Cardiac muscle cell (in vitro differentiated cells and primary cell): ENCODE measurements at regions not wholly inside any gene's neighbourhood (a gene's known extent, or its start where the extent isn't known, plus 50 kb on each side); places are given as distances from the start of the nearest gene placed in this dataset.

ENCODE experiments used
- DNase-seq, 2 donors: peaks; one replicate each; pipeline versions ENCODE4 v3.0.0 to v3.0.0-alpha.2; 2010 to 2017; ENCODE audit warnings: low read depth in 1 of 2, low spot score in 1 of 2
- H3K27ac ChIP-seq: fragments of 200-600 bp; sonication (generic); 2 replicates; pipeline ENCODE4 v1.5.1; 2016
- H3K27me3 ChIP-seq: fragments of 200-600 bp; sonication (generic); 2 replicates; pipeline ENCODE4 v1.6.0; 2016; ENCODE audit warnings: control low read depth
- H3K36me3 ChIP-seq: fragments of 200-600 bp; sonication (generic); 2 replicates; pipeline ENCODE4 v1.5.1; 2016; ENCODE audit warnings: control low read depth
- H3K4me1 ChIP-seq: fragments of 200-600 bp; sonication (generic); 2 replicates; pipeline ENCODE4 v1.8.1; 2017; ENCODE audit warnings: low read depth, mild to moderate bottlenecking, mixed run types
- H3K4me3 ChIP-seq: fragments of 200-600 bp; sonication (generic); 2 replicates; pipeline ENCODE4 v1.5.1; 2016; ENCODE audit warnings: mild to moderate bottlenecking
- H3K9me3 ChIP-seq: fragments of 200-600 bp; sonication (generic); 2 replicates; pipeline ENCODE4 v1.5.1; 2017; ENCODE audit warnings: low read depth, mild to moderate bottlenecking, control low read depth
- TF ChIP-seq, protein P1 (sequence below): IDR thresholded peaks from 2 replicates; pipeline ENCODE4 v1.5.1; 2012; ENCODE audit warnings: low read depth, mild to moderate bottlenecking, low read length

DNA sequence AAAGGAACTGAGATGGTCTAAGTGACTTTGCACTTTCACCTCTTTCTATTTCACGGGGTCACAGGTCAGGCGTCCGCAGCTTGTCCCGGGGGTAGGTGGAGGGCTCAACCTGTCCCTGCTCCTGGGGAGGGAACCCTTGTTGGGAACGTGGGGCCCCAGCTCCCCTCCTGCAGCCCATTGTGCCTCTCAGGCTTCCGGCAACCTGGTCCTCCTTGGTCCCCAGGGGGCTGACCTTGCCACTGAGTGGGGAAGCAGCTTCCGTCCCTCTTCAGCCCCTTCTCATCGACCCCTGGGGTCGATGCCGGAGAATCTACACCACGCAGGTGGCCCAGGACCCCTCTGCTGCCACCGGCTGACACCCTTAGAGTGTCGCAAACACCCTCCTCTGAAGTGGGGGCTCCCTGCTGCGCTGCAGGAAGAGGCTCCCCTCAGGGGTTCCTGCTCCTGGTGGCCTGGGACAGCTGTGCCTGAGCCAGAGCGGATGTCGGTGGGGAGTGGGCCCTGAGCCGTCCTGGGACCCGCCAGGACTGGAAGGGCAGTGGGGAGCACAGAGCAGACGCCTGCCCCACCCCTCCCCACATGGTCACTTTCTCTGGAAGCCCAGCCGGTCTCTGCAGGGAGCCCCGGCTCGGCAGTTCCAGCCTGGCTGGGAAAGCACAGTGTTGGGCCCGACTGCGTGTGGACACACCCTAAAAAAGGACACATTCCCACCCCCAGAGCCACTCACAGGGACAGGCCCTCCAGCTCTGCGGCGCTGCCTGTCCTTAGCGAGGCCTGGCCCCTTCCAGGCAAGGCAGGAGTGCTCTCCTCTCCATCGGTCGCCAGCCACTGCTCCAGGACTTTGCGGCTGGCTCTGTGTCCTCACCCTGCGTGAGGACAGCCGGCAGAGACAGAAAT, 357.5 kb upstream of the SHH start:
- no peak overlapping the region for H3K27ac ChIP-seq
- H3K4me1 ChIP-seq: no peaks in the 10 kb centered on the region
- no peaks in the 10 kb centered on the region for H3K36me3 ChIP-seq
- no peak for DNase-seq
- TF ChIP-seq, protein P1, sequence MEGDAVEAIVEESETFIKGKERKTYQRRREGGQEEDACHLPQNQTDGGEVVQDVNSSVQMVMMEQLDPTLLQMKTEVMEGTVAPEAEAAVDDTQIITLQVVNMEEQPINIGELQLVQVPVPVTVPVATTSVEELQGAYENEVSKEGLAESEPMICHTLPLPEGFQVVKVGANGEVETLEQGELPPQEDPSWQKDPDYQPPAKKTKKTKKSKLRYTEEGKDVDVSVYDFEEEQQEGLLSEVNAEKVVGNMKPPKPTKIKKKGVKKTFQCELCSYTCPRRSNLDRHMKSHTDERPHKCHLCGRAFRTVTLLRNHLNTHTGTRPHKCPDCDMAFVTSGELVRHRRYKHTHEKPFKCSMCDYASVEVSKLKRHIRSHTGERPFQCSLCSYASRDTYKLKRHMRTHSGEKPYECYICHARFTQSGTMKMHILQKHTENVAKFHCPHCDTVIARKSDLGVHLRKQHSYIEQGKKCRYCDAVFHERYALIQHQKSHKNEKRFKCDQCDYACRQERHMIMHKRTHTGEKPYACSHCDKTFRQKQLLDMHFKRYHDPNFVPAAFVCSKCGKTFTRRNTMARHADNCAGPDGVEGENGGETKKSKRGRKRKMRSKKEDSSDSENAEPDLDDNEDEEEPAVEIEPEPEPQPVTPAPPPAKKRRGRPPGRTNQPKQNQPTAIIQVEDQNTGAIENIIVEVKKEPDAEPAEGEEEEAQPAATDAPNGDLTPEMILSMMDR: no peak
- H3K27me3 ChIP-seq: no peaks in the 10 kb centered on the region
- no peak overlapping the region for H3K4me3 ChIP-seq
- H3K9me3 ChIP-seq: no peaks in the 10 kb centered on the region

DNA sequence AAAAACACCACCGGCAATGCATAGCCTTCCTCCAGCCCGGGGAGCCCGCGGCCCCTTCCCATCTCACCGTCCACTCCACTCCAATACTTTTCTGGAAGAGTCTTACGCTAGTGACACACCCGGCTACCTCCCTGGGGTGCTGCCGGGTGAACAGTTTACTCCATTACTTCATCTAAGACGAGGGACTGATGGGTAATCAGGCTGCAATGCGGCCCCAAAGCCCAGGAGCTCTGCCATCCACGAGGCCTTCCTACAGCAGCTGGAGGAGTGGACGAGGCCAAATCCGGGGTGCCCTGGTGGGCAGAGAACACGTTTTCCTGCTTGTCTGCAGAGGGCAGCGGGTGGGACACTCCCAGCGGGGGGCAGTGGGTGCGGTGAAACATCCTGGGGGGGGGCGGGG, 356.2 kb upstream of the SHH start:
- Histone ChIP-seq H3K4me3 (no peak overlapping the region), H3K27ac (no peak overlapping the region), H3K36me3 (no peaks in the 10 kb centered on the region), H3K4me1 (no peaks in the 10 kb centered on the region), H3K27me3 (no peaks in the 10 kb centered on the region), H3K9me3 (no peaks in the 10 kb centered on the region)
- TF ChIP-seq, protein P1: no peak
- DNase-seq: no peak

DNA sequence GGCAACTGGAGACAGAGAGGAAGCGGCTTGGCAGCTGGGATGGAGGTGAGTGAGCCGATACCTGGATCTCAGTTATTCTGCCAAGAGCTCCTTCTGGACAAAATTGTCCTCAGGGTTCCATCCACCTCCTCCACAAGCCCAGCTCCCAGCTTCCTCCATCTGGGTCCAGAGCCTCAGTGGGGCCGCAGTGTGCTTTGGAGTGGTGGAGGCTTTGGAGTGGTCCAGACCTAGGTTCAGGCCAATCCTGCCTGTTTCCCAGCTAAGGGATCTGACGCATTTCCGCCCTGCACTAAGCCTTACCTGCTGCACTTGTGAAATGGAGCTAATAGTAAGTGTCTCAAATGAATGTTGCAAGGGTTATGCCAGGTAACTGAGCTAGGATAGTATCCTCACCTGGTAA, 355.7 kb upstream of the SHH start:
- H3K27ac ChIP-seq: no peak overlapping the region
- H3K4me3 ChIP-seq: no peak overlapping the region
- H3K4me1 ChIP-seq: no peaks in the 10 kb centered on the region
- H3K27me3 ChIP-seq: no peaks in the 10 kb centered on the region
- TF ChIP-seq, protein P1: no peak
- no peaks in the 10 kb centered on the region for H3K9me3 ChIP-seq
- DNase-seq: no peak
- H3K36me3 ChIP-seq: no peaks in the 10 kb centered on the region

DNA sequence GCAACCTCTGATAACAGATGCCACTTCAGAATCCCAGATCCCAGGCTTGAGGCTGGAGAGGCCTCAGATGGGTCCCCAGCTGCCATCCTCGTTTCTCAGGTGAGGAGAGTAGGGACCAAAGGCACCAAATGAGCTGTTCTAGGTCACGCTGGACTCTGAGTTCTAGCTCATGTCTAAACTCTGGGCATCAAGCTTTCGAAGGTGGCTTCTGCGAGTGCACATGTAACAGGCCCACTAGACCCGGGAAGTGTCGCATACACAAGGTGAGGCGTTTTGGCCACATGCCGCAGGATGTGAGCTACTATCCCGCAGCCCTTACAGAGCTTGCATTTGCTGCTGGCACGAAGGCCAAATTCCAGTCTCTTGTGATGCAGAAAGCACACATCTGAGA, 355.1 kb upstream of the SHH start:
- no peaks in the 10 kb centered on the region for H3K27me3 ChIP-seq
- H3K27ac ChIP-seq: no peak overlapping the region
- no peak overlapping the region for H3K4me3 ChIP-seq
- TF ChIP-seq, protein P1: no peak
- DNase-seq: no peak
- no peaks in the 10 kb centered on the region for H3K9me3 ChIP-seq
- no peaks in the 10 kb centered on the region for H3K36me3 ChIP-seq
- no peaks in the 10 kb centered on the region for H3K4me1 ChIP-seq

DNA sequence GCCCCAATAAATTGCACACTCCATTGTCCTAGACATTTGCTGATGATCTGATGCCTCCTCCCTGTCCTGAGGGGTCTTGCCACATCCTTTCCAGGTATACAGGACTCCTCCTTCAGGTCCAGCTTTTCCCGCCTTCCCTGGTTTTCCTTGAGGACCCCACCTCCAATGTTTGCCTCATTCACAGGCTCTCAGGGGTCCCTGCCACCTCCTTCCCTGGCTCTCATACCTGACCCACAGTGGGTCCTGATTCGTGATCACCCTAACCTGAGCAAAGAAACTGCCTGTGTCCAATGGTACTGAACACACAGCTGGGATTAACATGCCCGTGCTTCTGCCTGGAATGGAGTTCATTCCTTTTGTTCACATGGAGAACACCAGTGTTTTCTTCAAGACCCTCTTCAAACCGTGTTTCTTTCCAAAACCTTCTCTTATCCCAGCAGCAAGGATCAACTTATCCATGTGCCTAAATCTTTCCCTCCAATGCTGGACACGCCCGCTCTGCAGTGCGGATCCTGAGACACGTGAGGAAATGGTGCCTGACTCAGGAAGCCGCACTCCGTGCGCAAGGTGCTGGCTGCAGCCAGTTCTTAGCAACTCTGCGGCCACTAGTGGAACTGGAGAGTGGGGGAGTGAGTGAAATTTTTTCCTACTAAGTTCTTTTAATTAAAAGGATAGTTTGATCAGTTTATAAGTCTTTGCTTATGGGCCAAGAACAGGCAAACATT, 354.6 kb upstream of the SHH start:
- H3K9me3 ChIP-seq: no peaks in the 10 kb centered on the region
- H3K27me3 ChIP-seq: no peaks in the 10 kb centered on the region
- TF ChIP-seq, protein P1: no peak
- no peak overlapping the region for H3K27ac ChIP-seq
- H3K36me3 ChIP-seq: no peaks in the 10 kb centered on the region
- H3K4me1 ChIP-seq: no peaks in the 10 kb centered on the region
- no peak overlapping the region for H3K4me3 ChIP-seq
- no peak for DNase-seq
